ENCODE measurements at regions not wholly inside any gene's neighbourhood (a gene's known extent, or its start where the extent isn't known, plus 50 kb on each side); places are given as distances from the start of the nearest gene placed in this dataset.
"Not testable (repeated sequence)": the region's sequence is repeated elsewhere in the genome, so short reads cannot be mapped to it uniquely, and the experiment has no call there.

- H3K4me3 Mint-ChIP-seq = no peak overlapping the region
- H3K4me1 Mint-ChIP-seq = no peaks in the 10 kb centered on the region
- H3K9me3 Mint-ChIP-seq = no peaks in the 10 kb centered on the region
- no peaks in the 10 kb centered on the region for H3K27me3 Mint-ChIP-seq
- ChIA-PET CTCF (interaction anchor here (0.6 kb wide), 1 partner anchor 8 kb away, joined by 3 read pairs; no protein-coding TSS in a partner anchor), POLR2A (no interaction called here)
- H3K27ac Mint-ChIP-seq = no peak overlapping the region
- no peak for DNase-seq
- H3K36me3 Mint-ChIP-seq (ENCODE audit: low read depth) = no peaks in the 10 kb centered on the region
These were observed 1195.6 kb upstream of the ADGRL4 start for GRCh38 chr1:80202118-80202517.

GRCh38 chr1:80194221-80194620, 1187.7 kb upstream of the ADGRL4 start:
- Mint-ChIP-seq H3K27ac (no peak overlapping the region), H3K4me3 (no peak overlapping the region), H3K4me1 (no peaks in the 10 kb centered on the region), H3K36me3 (ENCODE audit: low read depth) (no peaks in the 10 kb centered on the region), H3K27me3 (no peaks in the 10 kb centered on the region), H3K9me3 (no peaks in the 10 kb centered on the region)
- DNase-seq = no peak
- ChIA-PET CTCF (no interaction called here), POLR2A (no interaction called here)

GRCh38 chr1:80181418-80181817, 1174.9 kb upstream of the ADGRL4 start:
- peaks cover 2% of the 10 kb centered on the region for H3K9me3 Mint-ChIP-seq

GRCh38 chr1:80171631-80172030, 1165.1 kb upstream of the ADGRL4 start:
- H3K27ac Mint-ChIP-seq = no peak overlapping the region
- H3K27me3 Mint-ChIP-seq = no peaks in the 10 kb centered on the region
- H3K4me3 Mint-ChIP-seq = no peak overlapping the region
- DNase-seq = no peak
- no peaks in the 10 kb centered on the region for H3K36me3 Mint-ChIP-seq (ENCODE audit: low read depth)
- ChIA-PET POLR2A (interaction anchor here (0.5 kb wide), 1 partner anchor 1041 kb away, joined by 4 read pairs; no protein-coding TSS in a partner anchor), CTCF (no interaction called here)
- H3K4me1 Mint-ChIP-seq = no peaks in the 10 kb centered on the region
- peaks cover 2% of the 10 kb centered on the region for H3K9me3 Mint-ChIP-seq

More at GRCh38 chr1:80181418-80181817, 1174.9 kb upstream of the ADGRL4 start:
- Mint-ChIP-seq H3K4me3 (no peak overlapping the region), H3K27ac (no peak overlapping the region), H3K36me3 (ENCODE audit: low read depth) (no peaks in the 10 kb centered on the region), H3K27me3 (no peaks in the 10 kb centered on the region), H3K4me1 (no peaks in the 10 kb centered on the region)
- ChIA-PET CTCF (no interaction called here), POLR2A (no interaction called here)
- DNase-seq = no peak

- Mint-ChIP-seq H3K27me3 (no peaks in the 10 kb centered on the region), H3K27ac (no peak overlapping the region), H3K4me1 (no peaks in the 10 kb centered on the region), H3K36me3 (ENCODE audit: low read depth) (no peaks in the 10 kb centered on the region), H3K9me3 (peaks cover 2% of the 10 kb centered on the region), H3K4me3 (no peak overlapping the region)
- no peak for DNase-seq
- POLR2A ChIA-PET = interaction anchor here (0.5 kb wide), 1 partner anchor 1042 kb away, joined by 4 read pairs; no protein-coding TSS in a partner anchor
- CTCF ChIA-PET = no interaction called here
These were observed 1164.4 kb upstream of the ADGRL4 start for GRCh38 chr1:80170811-80171485.

GRCh38 chr1:80164150-80164549, 1157.6 kb upstream of the ADGRL4 start:
- Mint-ChIP-seq H3K27me3 (no peaks in the 10 kb centered on the region), H3K36me3 (ENCODE audit: low read depth) (no peaks in the 10 kb centered on the region), H3K4me1 (no peaks in the 10 kb centered on the region), H3K4me3 (no peak overlapping the region), H3K27ac (no peak overlapping the region), H3K9me3 (peaks cover 2% of the 10 kb centered on the region)
- ChIA-PET CTCF (no interaction called here), POLR2A (no interaction called here)
- no peak for DNase-seq

- no peak overlapping the region for H3K4me3 Mint-ChIP-seq
- H3K27me3 Mint-ChIP-seq = no peaks in the 10 kb centered on the region
- ChIA-PET POLR2A (no interaction called here), CTCF (no interaction called here)
- H3K27ac Mint-ChIP-seq = no peak overlapping the region
- no peaks in the 10 kb centered on the region for H3K36me3 Mint-ChIP-seq (ENCODE audit: low read depth)
- H3K4me1 Mint-ChIP-seq = no peaks in the 10 kb centered on the region
- no peak for DNase-seq
- H3K9me3 Mint-ChIP-seq = peaks cover 2% of the 10 kb centered on the region
These were observed 1157.2 kb upstream of the ADGRL4 start for GRCh38 chr1:80163686-80164085.

- Mint-ChIP-seq H3K9me3 (peaks cover 12% of the 10 kb centered on the region), H3K4me1 (no peaks in the 10 kb centered on the region), H3K27ac (no peak overlapping the region), H3K27me3 (no peaks in the 10 kb centered on the region), H3K4me3 (no peak overlapping the region), H3K36me3 (ENCODE audit: low read depth) (no peaks in the 10 kb centered on the region)
- no peak for DNase-seq
- CTCF ChIA-PET = no interaction called here
- POLR2A ChIA-PET = no interaction called here
These were observed 1152.2 kb upstream of the ADGRL4 start for GRCh38 chr1:80158771-80159170.

- POLR2A ChIA-PET = no interaction called here
- H3K4me3 Mint-ChIP-seq = no peak overlapping the region
- H3K36me3 Mint-ChIP-seq (ENCODE audit: low read depth) = no peaks in the 10 kb centered on the region
- no peaks in the 10 kb centered on the region for H3K27me3 Mint-ChIP-seq
- CTCF ChIA-PET = no interaction called here
- no peaks in the 10 kb centered on the region for H3K4me1 Mint-ChIP-seq
- no peak overlapping the region for H3K27ac Mint-ChIP-seq
- no peak for DNase-seq
- H3K9me3 Mint-ChIP-seq = peaks cover 12% of the 10 kb centered on the region
These were observed 1151.7 kb upstream of the ADGRL4 start for GRCh38 chr1:80158266-80158665.

GRCh38 chr1:80155371-80155770, 1148.8 kb upstream of the ADGRL4 start:
- ChIA-PET CTCF (no interaction called here), POLR2A (no interaction called here)
- no peaks in the 10 kb centered on the region for H3K4me1 Mint-ChIP-seq
- peaks cover 13% of the 10 kb centered on the region for H3K9me3 Mint-ChIP-seq
- no peak for DNase-seq
- no peak overlapping the region for H3K4me3 Mint-ChIP-seq
- H3K36me3 Mint-ChIP-seq (ENCODE audit: low read depth) = no peaks in the 10 kb centered on the region
- H3K27me3 Mint-ChIP-seq = no peaks in the 10 kb centered on the region
- no peak overlapping the region for H3K27ac Mint-ChIP-seq

GRCh38 chr1:80154176-80154575, 1147.6 kb upstream of the ADGRL4 start:
- DNase-seq = no peak
- no peaks in the 10 kb centered on the region for H3K36me3 Mint-ChIP-seq (ENCODE audit: low read depth)
- H3K27me3 Mint-ChIP-seq = no peaks in the 10 kb centered on the region
- no peak overlapping the region for H3K4me3 Mint-ChIP-seq
- ChIA-PET CTCF (no interaction called here), POLR2A (no interaction called here)
- H3K4me1 Mint-ChIP-seq = no peaks in the 10 kb centered on the region
- H3K9me3 Mint-ChIP-seq = peaks cover 12% of the 10 kb centered on the region
- H3K27ac Mint-ChIP-seq = no peak overlapping the region

- Mint-ChIP-seq H3K9me3 (peaks cover 12% of the 10 kb centered on the region), H3K27me3 (no peaks in the 10 kb centered on the region), H3K4me3 (no peak overlapping the region), H3K27ac (no peak overlapping the region), H3K4me1 (no peaks in the 10 kb centered on the region), H3K36me3 (ENCODE audit: low read depth) (no peaks in the 10 kb centered on the region)
- no peak for DNase-seq
- ChIA-PET CTCF (no interaction called here), POLR2A (no interaction called here)
These were observed 1147.2 kb upstream of the ADGRL4 start for GRCh38 chr1:80153762-80154161.

GRCh38 chr1:80143361-80143760, 1136.8 kb upstream of the ADGRL4 start:
- Mint-ChIP-seq H3K4me1 (no peaks in the 10 kb centered on the region), H3K27ac (no peak overlapping the region), H3K36me3 (ENCODE audit: low read depth) (no peaks in the 10 kb centered on the region), H3K4me3 (no peak overlapping the region), H3K9me3 (peaks cover 24% of the 10 kb centered on the region), H3K27me3 (no peaks in the 10 kb centered on the region)
- no peak for DNase-seq
- CTCF ChIA-PET = no interaction called here
- POLR2A ChIA-PET = no interaction called here

- H3K36me3 Mint-ChIP-seq (ENCODE audit: low read depth); H3K4me1 Mint-ChIP-seq; DNase-seq; POLR2A ChIA-PET; H3K27ac Mint-ChIP-seq; H3K27me3 Mint-ChIP-seq; H3K9me3 Mint-ChIP-seq; H3K4me3 Mint-ChIP-seq; CTCF ChIA-PET: not testable (repeated sequence)
These were observed 1131.5 kb upstream of the ADGRL4 start for GRCh38 chr1:80137946-80138602.
